Liver (tissue), 3 donors: ENCODE measurements at regions not wholly inside any gene's neighbourhood (a gene's known extent, or its start where the extent isn't known, plus 50 kb on each side); places are given as distances from the start of the nearest gene placed in this dataset.

Experiments used
- FOXA1 ChIP-seq: IDR thresholded peaks from 2 replicates; pipeline ENCODE4 v1.6.1; 2016; ENCODE audit warnings: antibody characterized with exemption
- GABPA ChIP-seq, 2 donors: IDR thresholded peaks in 1 of 2; conservative IDR thresholded peaks in 1 of 2; 2 replicates each; pipeline ENCODE4 v1.6.1; 2016; ENCODE audit warnings: antibody characterized with exemption in 2 of 2, mild to moderate bottlenecking in 1 of 2, moderate library complexity in 1 of 2
- NR2F2 ChIP-seq: IDR thresholded peaks from 2 replicates; pipeline ENCODE4 v1.6.1; 2016; ENCODE audit warnings: antibody characterized with exemption
- RXRA ChIP-seq, 2 donors: IDR thresholded peaks; 2 replicates each; pipeline ENCODE4 v1.6.1; 2017 to 2018; ENCODE audit warnings: antibody characterized with exemption in 2 of 2, mild to moderate bottlenecking in 1 of 2
- SP1 ChIP-seq: IDR thresholded peaks from 2 replicates; pipeline ENCODE4 v1.6.1; 2018; ENCODE audit warnings: antibody characterized with exemption, mild to moderate bottlenecking
- TAF1 ChIP-seq: conservative IDR thresholded peaks from 2 replicates; pipeline ENCODE4 v1.6.1; 2016; ENCODE audit warnings: antibody characterized with exemption, mild to moderate bottlenecking
- YY1 ChIP-seq: IDR thresholded peaks from 2 replicates; pipeline ENCODE4 v1.6.1; 2016; ENCODE audit warnings: antibody characterized with exemption, mild to moderate bottlenecking
- TF ChIP-seq, protein P1 (sequence below): IDR thresholded peaks from 2 replicates; pipeline ENCODE4 v1.6.1; 2016; ENCODE audit warnings: antibody characterized with exemption, mild to moderate bottlenecking
- TF ChIP-seq, protein P2 (sequence below): IDR thresholded peaks from 2 replicates; pipeline ENCODE4 v1.6.1; 2016; ENCODE audit warnings: antibody characterized with exemption
- TF ChIP-seq, protein P3 (sequence below): fragments of 150-350 bp; IDR thresholded peaks from 2 replicates; pipeline ENCODE4 v1.5.1; 2017; ENCODE audit warnings: improper control_type of control experiment, low read depth, low read length; ENCODE audit not compliant: missing input control
- TF ChIP-seq, protein P4 (sequence below): IDR thresholded peaks from 2 replicates; pipeline ENCODE4 v1.6.1; 2016; ENCODE audit warnings: antibody characterized with exemption
- donor health status: healthy.
- donor health status: healthy.

DNA sequence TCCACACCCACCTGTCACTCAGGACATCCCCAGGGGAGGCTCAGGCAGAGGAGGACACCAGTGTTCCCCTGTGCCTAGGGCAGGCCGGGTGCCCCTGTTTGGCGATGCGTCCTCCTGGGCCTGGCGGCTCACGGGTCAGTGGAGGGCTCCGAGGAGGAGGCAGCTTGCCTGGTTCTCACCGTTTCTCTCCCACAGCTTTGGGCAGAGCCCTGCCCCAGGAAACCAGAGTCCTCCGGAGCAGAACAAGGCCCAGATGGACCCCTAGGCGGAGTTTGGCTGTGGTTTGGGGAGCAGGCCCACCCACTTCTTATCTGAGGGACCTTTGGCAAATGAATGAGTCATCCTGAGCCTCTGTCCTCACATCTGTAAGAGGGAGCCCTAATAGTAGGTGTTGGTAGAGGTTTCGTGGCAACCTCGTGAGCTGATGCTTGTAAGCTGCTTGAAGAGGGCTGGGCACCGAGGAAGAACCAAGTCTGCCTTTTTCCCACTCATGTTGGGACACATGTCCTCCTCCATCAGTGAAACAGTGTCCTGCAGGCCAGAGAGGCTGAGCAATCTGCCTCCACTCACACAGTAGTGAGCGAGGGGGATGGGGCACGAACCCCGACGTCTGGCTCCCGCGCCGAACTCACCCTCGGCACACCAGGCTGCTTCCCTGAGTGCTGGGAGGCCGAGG, 247.0 kb upstream of the CIBAR2 start:
- TF ChIP-seq, protein P1, sequence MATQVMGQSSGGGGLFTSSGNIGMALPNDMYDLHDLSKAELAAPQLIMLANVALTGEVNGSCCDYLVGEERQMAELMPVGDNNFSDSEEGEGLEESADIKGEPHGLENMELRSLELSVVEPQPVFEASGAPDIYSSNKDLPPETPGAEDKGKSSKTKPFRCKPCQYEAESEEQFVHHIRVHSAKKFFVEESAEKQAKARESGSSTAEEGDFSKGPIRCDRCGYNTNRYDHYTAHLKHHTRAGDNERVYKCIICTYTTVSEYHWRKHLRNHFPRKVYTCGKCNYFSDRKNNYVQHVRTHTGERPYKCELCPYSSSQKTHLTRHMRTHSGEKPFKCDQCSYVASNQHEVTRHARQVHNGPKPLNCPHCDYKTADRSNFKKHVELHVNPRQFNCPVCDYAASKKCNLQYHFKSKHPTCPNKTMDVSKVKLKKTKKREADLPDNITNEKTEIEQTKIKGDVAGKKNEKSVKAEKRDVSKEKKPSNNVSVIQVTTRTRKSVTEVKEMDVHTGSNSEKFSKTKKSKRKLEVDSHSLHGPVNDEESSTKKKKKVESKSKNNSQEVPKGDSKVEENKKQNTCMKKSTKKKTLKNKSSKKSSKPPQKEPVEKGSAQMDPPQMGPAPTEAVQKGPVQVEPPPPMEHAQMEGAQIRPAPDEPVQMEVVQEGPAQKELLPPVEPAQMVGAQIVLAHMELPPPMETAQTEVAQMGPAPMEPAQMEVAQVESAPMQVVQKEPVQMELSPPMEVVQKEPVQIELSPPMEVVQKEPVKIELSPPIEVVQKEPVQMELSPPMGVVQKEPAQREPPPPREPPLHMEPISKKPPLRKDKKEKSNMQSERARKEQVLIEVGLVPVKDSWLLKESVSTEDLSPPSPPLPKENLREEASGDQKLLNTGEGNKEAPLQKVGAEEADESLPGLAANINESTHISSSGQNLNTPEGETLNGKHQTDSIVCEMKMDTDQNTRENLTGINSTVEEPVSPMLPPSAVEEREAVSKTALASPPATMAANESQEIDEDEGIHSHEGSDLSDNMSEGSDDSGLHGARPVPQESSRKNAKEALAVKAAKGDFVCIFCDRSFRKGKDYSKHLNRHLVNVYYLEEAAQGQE = peak; percentile 31
- TF ChIP-seq, protein P2, sequence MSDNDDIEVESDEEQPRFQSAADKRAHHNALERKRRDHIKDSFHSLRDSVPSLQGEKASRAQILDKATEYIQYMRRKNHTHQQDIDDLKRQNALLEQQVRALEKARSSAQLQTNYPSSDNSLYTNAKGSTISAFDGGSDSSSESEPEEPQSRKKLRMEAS = no peak
- TF ChIP-seq GABPA (IDR thresholded peaks at IDR 0.05 in 1 of 2, conservative IDR thresholded peaks at IDR 0.05 in 1 of 2) = no peak
- TF ChIP-seq, protein P3, sequence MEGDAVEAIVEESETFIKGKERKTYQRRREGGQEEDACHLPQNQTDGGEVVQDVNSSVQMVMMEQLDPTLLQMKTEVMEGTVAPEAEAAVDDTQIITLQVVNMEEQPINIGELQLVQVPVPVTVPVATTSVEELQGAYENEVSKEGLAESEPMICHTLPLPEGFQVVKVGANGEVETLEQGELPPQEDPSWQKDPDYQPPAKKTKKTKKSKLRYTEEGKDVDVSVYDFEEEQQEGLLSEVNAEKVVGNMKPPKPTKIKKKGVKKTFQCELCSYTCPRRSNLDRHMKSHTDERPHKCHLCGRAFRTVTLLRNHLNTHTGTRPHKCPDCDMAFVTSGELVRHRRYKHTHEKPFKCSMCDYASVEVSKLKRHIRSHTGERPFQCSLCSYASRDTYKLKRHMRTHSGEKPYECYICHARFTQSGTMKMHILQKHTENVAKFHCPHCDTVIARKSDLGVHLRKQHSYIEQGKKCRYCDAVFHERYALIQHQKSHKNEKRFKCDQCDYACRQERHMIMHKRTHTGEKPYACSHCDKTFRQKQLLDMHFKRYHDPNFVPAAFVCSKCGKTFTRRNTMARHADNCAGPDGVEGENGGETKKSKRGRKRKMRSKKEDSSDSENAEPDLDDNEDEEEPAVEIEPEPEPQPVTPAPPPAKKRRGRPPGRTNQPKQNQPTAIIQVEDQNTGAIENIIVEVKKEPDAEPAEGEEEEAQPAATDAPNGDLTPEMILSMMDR = no peak
- TF ChIP-seq YY1 = peak; percentile 14
- peak in 1 of 2 donors; percentile 24 for TF ChIP-seq RXRA (IDR thresholded peaks at IDR 0.05)
- TF ChIP-seq, protein P4, sequence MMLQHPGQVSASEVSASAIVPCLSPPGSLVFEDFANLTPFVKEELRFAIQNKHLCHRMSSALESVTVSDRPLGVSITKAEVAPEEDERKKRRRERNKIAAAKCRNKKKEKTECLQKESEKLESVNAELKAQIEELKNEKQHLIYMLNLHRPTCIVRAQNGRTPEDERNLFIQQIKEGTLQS = peak; percentile 37
- TF ChIP-seq NR2F2 = no peak
- TF ChIP-seq TAF1 = no peak
- TF ChIP-seq FOXA1 = no peak
- TF ChIP-seq SP1 = no peak
